GM19025 (cell line): ENCODE measurements at regions not wholly inside any gene's neighbourhood (a gene's known extent, or its start where the extent isn't known, plus 50 kb on each side); places are given as distances from the start of the nearest gene placed in this dataset.

Experiments
- ATAC-seq: cut with Tn5 transposase; IDR thresholded peaks from one replicate; pipeline ENCODE4 v1.9.1; 2021; ENCODE audit warnings: mild to moderate bottlenecking, low read depth, moderate library complexity; ENCODE audit not compliant: unreplicated experiment

DNA sequence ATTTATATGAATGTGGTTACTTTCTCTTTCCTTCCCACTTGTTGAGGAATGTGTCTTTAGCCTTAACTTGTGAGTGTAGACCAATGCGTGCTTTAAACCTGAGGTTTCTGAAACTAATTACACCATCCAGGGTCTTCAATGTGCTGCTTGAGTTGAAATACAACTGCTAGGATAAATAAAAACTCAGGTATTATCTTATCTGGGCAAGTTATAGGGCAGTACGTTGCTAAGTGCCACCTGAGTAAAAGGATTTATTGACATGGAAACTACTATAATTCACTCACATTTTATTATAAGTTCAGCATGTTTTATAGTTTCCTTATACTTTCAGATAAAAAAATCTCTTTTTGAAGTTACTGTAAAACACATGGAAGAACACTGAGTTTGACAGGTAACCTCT, 1136.8 kb upstream of the NUDT12 start:
- no peak for ATAC-seq

GRCh38 chr5:104661256-104661655, 1098.7 kb upstream of the NUDT12 start:
- ATAC-seq: no peak

GRCh38 chr5:104659497-104659896, 1096.9 kb upstream of the NUDT12 start:
- ATAC-seq: no peak

- no peak for ATAC-seq
Observed at GRCh38 chr5:104652271-104652861, 1089.8 kb upstream of the NUDT12 start.

GRCh38 chr5:104650313-104651055, 1087.9 kb upstream of the NUDT12 start:
- ATAC-seq: no peak

DNA sequence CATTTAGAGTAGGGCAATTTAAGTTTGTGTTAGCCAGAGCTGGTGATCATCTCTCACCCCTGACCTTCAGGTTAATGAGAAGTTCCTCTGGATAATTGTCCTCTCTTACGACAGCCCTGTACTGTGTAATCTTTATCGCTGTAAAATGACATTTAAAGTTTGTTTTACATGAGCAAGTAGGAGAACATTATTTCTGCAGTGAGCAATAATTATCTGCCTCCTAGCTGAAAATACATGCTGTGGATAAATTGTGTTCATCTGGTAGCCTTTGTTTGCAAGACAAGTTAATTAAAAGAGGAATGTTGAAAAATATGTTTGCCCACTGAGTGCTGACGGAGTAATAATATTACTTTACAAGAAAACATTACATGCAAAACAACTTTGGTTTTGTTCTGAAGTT, 1083.8 kb upstream of the NUDT12 start:
- ATAC-seq: no peak

GRCh38 chr5:104643320-104643719, 1080.7 kb upstream of the NUDT12 start:
- no peak for ATAC-seq

DNA sequence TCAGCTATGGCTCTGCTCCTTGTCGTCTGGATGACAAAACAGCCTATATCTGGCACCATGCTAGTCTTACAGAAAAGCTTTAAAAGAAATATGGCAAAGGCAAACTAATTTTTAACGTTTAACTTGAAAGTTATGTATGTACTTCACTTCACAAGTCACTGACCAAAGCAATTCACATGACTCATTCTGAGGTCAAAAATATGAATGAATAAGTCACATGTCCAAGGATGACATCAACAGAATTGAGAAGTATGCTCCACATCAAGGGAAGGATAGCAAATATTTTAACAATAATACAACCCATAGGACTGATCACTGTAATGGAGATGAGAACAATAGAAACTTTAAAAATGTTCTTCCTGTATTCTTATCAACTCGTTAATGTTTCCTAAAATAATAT, 1072.6 kb upstream of the NUDT12 start:
- no peak for ATAC-seq

DNA sequence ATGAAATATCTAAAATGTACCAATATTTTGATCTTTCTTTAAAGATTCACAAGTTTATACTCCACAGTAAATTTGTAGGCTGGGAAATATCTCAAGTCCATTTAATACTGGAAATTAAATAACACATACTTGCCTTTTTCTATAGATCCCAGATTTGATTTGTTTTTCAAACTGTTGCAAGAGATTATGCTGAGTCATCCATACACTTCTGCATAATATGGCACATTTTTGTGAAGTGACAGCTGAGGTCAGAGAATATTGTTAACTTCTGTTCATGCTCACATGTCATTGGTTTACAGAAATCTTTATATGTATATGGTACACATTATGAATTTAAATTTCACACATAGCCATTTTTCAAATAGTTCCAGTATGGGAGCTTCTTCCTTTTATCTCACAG, 1066.3 kb upstream of the NUDT12 start:
- ATAC-seq: no peak

GRCh38 chr5:104626122-104626521, 1063.5 kb upstream of the NUDT12 start:
- ATAC-seq: no peak

- no peak for ATAC-seq
Observed at GRCh38 chr5:104612005-104612404, 1049.4 kb upstream of the NUDT12 start.

- ATAC-seq: no peak
Observed at GRCh38 chr5:104611135-104611767, 1048.7 kb upstream of the NUDT12 start.

DNA sequence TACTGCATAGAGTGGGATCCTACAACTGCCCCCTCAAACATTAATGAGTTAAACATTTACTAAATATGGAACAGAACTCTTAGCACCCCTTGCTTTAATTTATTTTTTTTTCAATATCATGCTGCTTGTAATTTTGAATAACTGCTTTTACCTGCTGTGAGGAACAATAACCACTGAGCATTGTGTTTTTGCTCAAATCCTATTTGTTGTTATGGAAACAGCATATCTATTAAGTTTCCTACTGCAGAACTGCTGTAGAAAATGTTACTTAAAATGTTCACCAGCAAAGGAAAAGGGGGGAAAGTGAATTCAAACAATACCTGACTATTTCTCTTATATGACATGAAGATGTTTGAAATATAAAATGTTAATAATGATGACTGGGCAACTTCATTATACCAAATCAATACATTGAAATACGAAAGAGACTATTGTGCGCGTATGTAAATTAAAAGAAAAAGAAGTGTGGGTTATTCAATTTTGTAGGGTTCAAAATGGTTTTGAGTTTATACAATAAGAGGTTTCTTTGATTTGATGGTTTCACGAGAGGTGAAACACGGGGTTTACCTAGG, 1043.8 kb upstream of the NUDT12 start:
- no peak for ATAC-seq

- no peak for ATAC-seq
Observed at GRCh38 chr5:104599726-104600125, 1037.1 kb upstream of the NUDT12 start.

DNA sequence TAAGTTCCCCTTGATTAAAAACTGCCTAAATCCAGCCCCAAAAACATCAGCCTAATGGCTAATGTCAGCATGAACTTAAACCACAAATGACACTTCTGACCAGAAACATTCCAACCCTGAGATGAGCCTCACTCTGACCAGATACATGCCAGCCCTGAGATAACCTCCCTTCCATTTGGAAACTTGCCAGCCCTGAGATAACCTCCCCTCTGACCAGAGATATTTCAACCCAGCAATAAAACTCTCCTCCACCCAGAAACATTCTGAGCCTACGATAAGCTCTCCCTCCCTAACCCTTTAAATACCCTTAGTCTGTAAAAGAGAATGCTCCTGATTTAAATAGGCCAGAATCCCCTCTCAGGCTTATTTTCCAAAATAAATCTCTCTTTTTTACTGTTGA, 1035.7 kb upstream of the NUDT12 start:
- ATAC-seq: no peak

GRCh38 chr5:104594850-104595249, 1032.3 kb upstream of the NUDT12 start:
- ATAC-seq: no peak

GRCh38 chr5:104576677-104577076, 1014.1 kb upstream of the NUDT12 start:
- ATAC-seq: no peak

DNA sequence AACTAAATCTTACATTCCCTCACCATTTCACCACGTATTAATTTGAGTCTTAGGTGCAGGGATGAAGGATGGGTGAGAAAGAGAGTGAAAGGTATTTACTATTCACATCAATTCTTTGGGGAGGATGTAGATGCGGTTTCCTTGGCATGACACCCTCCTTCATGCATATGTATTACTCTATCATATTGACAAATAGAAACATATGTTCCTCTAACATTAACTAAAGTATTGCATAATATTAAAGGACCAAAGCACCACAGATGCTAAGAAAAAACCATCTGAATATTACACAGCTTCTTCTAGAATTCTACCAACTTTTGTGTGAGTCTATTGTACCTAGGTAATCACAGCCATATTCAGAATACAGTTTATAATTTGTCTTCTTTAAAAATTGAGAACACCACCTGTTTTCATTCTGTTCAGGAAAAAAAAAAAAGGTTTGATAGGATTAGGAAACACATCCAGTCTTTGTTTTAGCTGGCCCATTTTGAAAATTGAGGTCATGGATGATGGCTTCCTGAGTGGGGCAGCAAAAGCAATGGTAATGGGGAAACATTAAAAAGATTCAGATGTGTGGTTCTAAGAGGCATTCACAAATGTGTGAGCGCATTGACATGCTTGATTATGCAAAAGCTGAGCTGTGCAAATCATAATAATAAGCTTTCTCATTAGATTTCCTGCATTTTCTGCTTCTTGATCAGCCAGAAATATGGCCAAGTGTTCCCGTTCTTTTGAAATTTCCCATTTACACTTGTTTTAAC, 1011.5 kb upstream of the NUDT12 start:
- ATAC-seq: no peak

DNA sequence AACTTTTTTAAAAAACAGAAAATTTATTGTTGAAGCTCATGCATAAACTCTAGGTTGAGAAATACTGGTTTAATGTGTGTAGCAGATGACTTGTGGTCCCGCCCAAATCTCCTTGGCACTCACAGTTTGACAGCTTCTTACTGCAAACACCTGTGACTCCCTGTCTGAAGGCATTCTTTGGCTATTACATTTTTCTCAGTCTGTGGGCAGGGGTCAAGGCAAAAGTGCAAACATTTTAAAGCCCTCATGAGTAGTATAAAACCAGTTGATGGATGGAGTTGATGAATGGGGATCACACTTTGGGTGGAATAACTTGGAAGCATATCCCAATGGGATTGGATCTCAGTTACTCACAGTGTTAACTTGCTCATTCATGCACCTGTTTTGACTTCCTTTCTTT, 1007.0 kb upstream of the NUDT12 start:
- no peak for ATAC-seq

DNA sequence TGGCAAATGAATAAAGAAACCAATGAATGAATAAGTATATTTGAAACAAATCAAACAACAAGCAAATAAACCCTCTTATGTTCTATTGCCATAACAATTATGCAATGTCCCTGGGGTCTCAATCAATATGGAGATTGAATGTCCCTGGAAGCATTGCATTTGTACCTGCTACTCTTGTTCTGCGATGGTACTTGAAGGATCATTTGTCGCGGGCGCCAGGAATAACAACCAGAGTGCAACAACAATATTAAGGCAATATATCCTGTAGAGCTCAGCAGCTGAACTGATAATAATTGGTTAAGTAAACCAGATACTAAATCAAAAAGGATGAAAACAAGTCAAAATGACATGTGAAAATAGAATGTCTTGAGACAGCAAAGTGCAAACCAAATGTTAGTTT, 1001.9 kb upstream of the NUDT12 start:
- no peak for ATAC-seq

- ATAC-seq: no peak
Observed at GRCh38 chr5:104556957-104557356, 994.4 kb upstream of the NUDT12 start.
